Peyer's patch (tissue), 4 donors: ENCODE measurements at regions not wholly inside any gene's neighbourhood (a gene's known extent, or its start where the extent isn't known, plus 50 kb on each side); places are given as distances from the start of the nearest gene placed in this dataset.

Experiments used
- POLR2A ChIP-seq, 2 donors: fragments of 450-650 bp; IDR thresholded peaks; one replicate each; pipeline ENCODE4 v1.5.1; 2017; ENCODE audit warnings: antibody characterized with exemption in 2 of 2, mild to moderate bottlenecking in 2 of 2, moderate library complexity in 2 of 2
- TF ChIP-seq, protein P1 (sequence below), 6 experiments: fragments of 450-650 bp in 4 of 6; fragments of 200-600 bp in 2 of 6; sonication (generic) in 1 of 6; IDR thresholded peaks; one replicate each; pipeline ENCODE4 v1.5.1; 2017 to 2019; ENCODE audit warnings: antibody characterized with exemption in 6 of 6, mild to moderate bottlenecking in 3 of 6, moderate library complexity in 1 of 6

DNA sequence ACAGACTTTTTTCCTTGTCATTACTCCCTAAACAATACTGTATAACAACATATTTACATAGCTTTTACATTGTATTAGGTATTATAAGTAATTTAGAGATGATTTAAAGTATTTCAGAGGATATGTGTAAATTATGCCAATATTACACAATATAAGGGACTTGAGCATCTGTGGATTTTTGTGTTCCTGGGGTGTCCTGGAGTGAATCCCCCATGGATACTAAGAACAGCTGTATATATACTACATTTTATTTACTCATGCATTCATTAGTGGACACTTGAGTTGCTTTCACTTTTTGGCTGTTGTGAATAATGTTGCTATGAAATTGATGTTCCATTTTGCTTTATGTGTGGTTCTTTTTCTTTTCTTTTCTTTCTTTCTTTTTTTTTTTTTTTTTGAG, 348.8 kb downstream of the SH3GL2 start:
- TF ChIP-seq, protein P1, sequence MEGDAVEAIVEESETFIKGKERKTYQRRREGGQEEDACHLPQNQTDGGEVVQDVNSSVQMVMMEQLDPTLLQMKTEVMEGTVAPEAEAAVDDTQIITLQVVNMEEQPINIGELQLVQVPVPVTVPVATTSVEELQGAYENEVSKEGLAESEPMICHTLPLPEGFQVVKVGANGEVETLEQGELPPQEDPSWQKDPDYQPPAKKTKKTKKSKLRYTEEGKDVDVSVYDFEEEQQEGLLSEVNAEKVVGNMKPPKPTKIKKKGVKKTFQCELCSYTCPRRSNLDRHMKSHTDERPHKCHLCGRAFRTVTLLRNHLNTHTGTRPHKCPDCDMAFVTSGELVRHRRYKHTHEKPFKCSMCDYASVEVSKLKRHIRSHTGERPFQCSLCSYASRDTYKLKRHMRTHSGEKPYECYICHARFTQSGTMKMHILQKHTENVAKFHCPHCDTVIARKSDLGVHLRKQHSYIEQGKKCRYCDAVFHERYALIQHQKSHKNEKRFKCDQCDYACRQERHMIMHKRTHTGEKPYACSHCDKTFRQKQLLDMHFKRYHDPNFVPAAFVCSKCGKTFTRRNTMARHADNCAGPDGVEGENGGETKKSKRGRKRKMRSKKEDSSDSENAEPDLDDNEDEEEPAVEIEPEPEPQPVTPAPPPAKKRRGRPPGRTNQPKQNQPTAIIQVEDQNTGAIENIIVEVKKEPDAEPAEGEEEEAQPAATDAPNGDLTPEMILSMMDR (IDR thresholded peaks at IDR 0.05), result no peak
- no peak for TF ChIP-seq POLR2A (IDR thresholded peaks at IDR 0.05)
